GM21447 (cell line): ENCODE measurements at regions not wholly inside any gene's neighbourhood (a gene's known extent, or its start where the extent isn't known, plus 50 kb on each side); places are given as distances from the start of the nearest gene placed in this dataset.

Source experiments
- ATAC-seq: cut with Tn5 transposase; IDR thresholded peaks from one replicate; pipeline ENCODE4 v1.9.1; 2021; ENCODE audit not compliant: unreplicated experiment

DNA sequence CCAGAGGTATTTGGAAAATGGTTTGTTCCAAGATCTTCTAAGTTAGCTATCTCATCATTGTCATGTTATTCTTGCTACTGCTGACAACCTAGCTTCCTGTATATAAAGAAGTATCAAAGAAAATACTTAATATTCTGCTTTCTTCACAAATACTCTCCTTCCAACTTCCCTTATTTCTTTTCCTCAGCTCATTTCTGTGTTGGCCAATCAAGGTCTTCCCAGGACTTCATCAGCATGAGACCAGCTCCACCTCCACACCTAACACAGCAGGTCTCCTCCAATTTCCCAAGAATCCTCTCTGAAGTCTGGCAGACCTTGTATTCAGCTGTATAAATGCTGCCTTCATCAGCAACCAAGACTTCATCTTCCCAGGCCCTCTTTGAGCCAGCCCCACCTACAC is 538.6 kb upstream of the JARID2 start:
- no peak for ATAC-seq

GRCh38 chr6:14707971-14708465 is 537.9 kb upstream of the JARID2 start:
- no peak for ATAC-seq

GRCh38 chr6:14709066-14709670 is 536.7 kb upstream of the JARID2 start:
- ATAC-seq = no peak

- no peak for ATAC-seq
Observed at GRCh38 chr6:14709900-14710299, 536.0 kb upstream of the JARID2 start.

DNA sequence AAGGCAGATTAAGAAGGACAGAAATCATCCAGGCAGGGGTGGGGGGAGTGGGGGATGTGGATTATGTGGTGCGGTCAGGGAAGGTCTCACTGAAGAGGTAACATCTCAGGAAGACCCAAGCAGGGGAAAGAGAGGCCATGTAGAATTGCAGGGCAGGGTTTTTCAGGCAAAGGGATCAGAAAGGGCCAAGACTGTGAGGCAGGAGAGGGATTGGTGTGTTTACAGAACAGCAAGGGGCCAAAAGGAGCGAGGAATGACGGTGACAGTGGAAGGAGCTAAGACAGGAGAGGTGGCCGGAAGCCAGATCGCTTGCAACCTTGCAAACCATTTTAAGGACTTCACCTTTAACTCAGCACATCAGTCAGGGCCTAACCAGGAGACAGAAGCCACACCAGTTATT is 535.4 kb upstream of the JARID2 start:
- ATAC-seq = no peak

GRCh38 chr6:14711056-14711703 is 534.7 kb upstream of the JARID2 start:
- ATAC-seq = peak; percentile 53

GRCh38 chr6:14711704-14712379 is 534.0 kb upstream of the JARID2 start:
- no peak for ATAC-seq

DNA sequence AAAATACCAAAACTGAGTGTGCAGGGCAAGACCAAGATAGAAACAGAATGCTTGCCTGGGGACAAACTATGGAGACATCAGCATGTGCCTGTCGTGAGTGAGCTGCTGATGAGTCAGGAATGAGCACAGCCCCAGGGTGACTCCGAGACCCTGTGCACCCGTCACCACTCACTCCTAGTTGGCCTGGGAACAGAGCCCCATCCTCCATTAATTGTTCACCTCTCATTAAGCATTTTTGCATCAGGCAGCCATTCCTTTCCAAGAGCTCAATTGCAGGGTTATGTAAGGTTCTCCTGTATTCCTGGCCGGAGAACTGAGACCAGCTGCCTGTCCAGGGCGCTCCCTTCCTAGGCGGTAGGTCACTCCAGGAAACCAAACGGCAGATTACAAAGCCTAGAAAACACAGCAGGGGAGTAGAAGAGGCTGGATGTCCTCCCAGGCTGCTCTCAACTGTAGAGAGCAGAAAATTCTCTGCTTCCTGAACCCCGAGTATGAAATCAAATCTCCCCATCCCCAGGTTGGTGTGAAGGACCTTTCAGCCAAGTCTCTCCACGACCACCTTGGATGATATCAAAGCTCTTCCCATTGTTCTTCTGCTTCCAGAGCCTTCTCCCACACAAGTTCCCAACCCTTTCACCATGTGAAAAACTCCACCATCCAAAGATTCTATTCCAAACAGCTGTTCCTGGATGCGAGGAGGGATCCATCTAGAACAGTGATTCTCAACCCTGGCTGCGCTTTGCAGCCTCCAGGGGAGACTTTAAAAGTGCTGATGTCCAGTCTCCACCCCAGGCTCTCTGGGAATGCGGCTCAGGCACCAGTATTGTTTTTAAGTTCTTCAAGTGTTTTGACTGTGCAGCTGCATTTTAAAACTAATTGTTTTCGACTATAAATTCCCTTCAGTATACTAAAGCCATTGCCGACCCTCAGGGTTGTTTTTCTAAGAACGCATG is 532.6 kb upstream of the JARID2 start:
- no peak for ATAC-seq

DNA sequence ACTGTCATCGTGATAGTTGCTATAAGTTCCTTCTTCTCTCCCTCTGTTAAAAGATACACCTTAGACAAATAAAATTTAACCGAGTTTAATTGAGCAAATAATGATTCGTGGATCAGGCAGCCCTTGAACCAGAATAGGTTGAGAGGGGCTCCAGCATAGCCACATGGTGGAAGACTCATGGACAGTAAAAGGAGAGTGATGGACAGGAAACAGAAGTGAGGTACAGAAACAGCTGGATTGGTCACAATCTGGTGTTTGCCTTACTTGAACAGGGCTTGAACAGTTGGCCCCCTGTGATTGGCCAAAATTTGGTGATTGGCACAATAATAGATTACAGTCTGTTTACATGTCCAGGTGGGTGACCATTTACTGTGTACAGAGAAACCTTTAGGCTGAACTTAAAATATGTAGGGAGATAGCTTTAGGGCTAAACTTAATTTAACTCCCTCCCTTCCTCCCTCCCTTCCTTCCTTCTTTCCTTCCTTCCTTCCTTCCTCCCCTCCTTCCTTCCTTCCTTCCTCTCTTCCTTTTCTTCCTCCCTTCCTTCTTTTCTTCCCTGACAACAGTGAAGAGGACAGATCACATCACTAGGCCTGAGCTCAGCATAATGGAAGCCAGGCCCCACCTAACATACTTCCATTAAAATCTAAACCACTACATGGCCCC is 531.8 kb upstream of the JARID2 start:
- ATAC-seq = no peak

DNA sequence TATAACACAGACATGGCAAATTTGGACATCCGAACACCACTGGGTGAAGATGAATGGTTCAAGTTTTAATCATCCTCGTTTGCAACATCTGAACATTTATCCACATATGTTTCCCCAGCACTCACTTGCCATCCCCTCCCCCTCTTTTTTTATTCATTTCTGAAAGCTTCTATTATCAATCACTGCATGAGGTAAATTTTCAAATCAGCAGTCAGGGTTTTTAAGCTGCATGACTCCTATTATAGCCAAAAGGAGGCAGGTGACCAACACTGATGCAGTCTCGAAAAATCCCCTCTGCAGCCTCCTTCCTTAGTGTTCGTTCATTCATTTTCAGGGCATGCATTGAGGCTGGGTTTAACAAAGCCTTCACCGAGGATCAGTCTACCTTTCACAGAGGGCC is 530.8 kb upstream of the JARID2 start:
- ATAC-seq = no peak

DNA sequence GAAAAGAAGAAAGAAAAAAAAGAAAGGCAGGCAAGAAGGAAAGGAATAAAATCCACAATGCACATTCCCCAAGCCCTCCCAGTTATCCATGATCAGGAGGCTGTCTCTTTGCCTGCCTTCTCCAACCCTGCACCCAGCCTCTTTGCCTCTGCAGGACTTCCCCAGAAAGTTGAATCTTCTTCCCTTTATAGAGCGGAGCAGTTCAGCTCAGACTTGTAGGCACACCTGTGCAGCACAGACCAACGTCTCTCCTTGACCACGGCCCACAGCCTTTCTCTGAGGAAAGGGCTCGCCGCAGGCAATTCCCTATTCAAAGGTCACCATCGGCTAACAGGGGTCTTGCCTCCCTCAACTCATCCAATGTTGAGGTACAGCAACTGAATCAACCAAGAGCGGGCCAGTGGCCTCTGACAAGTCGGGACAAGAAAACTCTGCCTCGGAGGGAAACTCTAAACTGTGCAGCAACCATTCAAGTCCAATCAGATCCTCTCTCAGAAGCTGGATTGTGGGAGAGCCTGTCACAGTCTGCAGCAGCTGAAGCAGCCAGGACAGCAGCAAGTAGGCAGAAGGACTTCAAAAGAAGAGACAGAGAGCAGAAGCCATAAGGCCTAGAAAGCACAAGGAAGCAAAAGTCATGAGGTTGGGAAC is 529.2 kb upstream of the JARID2 start:
- ATAC-seq = no peak

DNA sequence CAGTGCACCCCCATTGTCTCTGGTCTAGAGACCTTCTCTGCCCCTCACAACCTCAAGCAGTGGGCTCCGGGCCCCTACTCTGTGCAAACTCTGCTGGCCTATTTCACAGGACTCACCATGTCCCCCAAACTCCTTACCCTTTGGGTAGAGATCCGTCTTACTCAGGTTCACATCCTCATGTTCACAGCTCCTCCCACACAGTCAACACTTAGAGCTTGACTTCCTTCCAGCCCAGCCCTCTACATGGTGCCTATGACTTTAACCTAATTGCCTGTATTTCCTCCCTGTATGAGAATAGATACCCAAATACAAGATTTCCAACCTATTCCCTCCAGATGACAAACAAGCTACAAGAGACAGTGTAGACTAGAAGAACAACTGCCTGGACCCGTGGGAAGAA is 528.6 kb upstream of the JARID2 start:
- no peak for ATAC-seq

- ATAC-seq = no peak
Observed at GRCh38 chr6:14718861-14719260, 527.0 kb upstream of the JARID2 start.

DNA sequence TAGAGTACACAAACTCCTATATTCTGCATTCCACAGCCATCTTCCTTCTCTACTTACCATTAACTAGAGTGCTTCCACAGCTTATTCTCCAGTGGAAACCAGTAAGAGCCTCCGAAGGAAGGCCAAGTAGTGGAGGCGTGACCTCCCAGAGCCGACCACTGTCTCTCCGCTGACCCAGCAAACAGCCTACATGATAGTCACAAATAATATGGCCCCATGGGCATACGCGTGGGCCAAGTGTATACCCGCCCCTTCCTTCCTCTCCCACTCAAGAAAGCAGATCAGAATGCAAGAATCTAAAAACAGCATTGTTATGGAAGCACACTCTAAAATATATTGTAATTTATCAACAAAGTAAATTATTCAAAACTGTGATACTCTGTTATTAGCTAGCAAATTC is 526.6 kb upstream of the JARID2 start:
- no peak for ATAC-seq

GRCh38 chr6:14720411-14721102 is 525.3 kb upstream of the JARID2 start:
- no peak for ATAC-seq

GRCh38 chr6:14721103-14721758 is 524.6 kb upstream of the JARID2 start:
- no peak for ATAC-seq

DNA sequence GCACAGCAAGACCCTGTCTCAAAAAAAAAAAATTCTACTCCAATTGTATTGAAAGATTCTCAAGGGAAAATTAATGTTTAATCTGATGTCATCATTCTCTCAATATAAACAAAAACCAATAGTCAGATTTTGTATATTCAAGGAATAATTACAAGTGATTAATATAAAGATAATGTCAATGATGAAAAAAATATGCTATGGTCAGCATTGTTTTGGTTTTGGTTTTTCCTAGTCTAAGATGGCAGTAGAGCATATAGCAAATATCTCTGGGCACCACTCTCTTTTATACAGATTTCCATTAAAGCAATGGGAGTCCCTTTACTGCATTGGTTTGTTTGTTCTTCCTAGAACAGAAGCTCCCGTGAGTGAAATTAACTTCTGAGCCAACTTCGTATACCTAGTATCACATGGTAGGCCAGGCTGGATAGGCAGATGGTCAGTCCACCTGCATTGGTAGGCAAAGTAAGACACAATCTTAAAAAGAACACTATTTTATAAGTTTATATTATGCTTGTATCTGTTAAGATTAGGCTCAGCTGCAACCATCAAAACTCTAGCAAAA is 523.8 kb upstream of the JARID2 start:
- ATAC-seq = no peak

GRCh38 chr6:14722704-14723103 is 523.2 kb upstream of the JARID2 start:
- ATAC-seq = no peak
